Effector memory CD8-positive, alpha-beta T cell (primary cell): ENCODE measurements at regions not wholly inside any gene's neighbourhood (a gene's known extent, or its start where the extent isn't known, plus 50 kb on each side); places are given as distances from the start of the nearest gene placed in this dataset.
"Not testable (repeated sequence)": the region's sequence is repeated elsewhere in the genome, so short reads cannot be mapped to it uniquely, and the experiment has no call there.

Experiments
- ATAC-seq: fragments of 150-1000 bp; cut with Tn5 transposase; replicated peaks from 2 replicates; pipeline ENCODE4 v1.10.0; 2021; ENCODE audit warnings: mild to moderate bottlenecking, moderate library complexity
- DNase-seq, 3 experiments: peaks; one replicate each; pipeline ENCODE4 v3.0.0; 2021
- H3K27ac Mint-ChIP-seq, 2 donors: one replicate each; pipeline ENCODE4 v1.8.0; 2022; ENCODE audit warnings: mild to moderate bottlenecking in 2 of 2, mixed read lengths in 2 of 2, moderate library complexity in 2 of 2
- H3K27me3 Mint-ChIP-seq, 2 donors: one replicate each; pipeline ENCODE4 v1.8.0; 2022; ENCODE audit warnings: mixed read lengths in 2 of 2
- H3K36me3 Mint-ChIP-seq: one replicate; pipeline ENCODE4 v1.8.0; 2022; ENCODE audit warnings: mild to moderate bottlenecking, moderate library complexity, mixed read lengths; ENCODE audit not compliant: insufficient read depth
- H3K4me1 Mint-ChIP-seq, 2 donors: one replicate each; pipeline ENCODE4 v1.8.0; 2022; ENCODE audit warnings: low read depth in 2 of 2, mixed read lengths in 2 of 2
- H3K4me3 Mint-ChIP-seq, 2 donors: one replicate each; pipeline ENCODE4 v1.8.0; 2022; ENCODE audit warnings: mild to moderate bottlenecking in 2 of 2, mixed read lengths in 2 of 2, moderate library complexity in 2 of 2
- H3K9me3 Mint-ChIP-seq, 2 donors: one replicate each; pipeline ENCODE4 v1.8.0; 2022; ENCODE audit warnings: mixed read lengths in 2 of 2

DNA sequence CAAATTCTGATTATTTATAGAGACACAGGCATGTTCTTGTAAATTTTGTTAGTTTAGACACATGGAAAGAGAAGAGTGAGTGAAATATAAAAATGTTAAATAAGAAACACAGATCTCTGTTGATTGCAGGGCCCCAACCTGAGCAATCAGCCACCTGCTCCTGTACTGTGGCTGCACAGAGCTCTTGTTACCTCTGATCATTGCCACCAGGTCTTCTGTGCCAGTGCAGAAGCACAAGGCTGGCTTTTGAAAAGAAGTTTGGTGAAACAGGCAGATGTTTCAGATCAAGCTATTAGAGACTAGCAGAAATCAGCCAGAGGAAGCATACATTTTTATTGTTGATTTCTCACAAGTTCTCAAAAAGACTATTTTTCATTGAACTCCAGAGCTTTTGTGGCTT, 434.1 kb upstream of the OR4E1 start:
- H3K9me3 Mint-ChIP-seq, result no peaks in the 10 kb centered on the region
- H3K27me3 Mint-ChIP-seq, result peaks cover 0 to 4% of the 10 kb centered on the region in 2 donors
- no peak for DNase-seq
- H3K4me3 Mint-ChIP-seq, result no peak overlapping the region
- ATAC-seq, result no peak
- no peaks in the 10 kb centered on the region for H3K36me3 Mint-ChIP-seq
- H3K4me1 Mint-ChIP-seq, result peaks cover 0 to 1% of the 10 kb centered on the region in 2 donors
- no peak overlapping the region for H3K27ac Mint-ChIP-seq

DNA sequence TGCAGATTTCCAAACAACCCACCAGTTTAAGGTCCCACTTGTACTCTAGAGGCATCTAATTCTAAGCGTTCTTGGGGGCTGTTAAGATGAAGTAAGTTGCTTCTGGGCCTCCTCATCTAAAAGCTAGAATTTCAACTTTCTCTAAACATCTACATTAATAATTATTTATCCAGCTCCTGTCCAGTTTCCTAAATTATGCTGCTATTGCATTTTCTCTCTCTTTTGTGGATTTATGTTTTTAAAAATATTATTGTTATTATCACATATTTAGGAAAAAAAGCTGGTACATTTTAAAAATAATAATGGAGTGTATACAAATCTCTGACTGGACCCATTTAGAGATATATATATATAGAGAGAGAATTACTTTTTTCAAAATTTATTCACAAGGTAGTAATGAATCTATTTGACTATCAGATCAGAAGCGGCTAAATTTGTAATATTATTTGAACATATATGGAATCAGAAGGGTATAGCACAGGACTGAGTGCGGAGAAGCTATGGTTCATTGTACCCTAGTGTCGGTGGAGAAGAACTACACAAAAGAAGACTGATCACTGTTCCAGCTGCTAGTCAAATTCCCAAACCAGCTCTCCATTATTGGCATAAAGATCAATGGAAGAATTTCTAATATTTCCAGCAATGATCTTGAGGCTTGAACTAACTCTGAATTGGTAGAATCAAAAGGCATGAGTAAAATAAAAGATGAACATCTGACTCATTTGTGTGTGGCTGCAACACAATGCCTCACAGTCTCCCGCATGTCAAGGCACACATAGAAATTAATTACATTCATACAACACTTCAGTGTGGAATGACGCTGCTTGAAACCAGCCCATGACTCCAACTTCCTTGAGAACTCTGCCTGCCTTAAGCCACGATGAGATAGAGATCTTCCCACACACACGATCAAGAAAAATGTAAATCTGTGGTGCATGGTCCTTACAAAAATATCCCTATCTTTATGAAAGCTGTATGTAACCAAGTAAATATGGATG, 433.4 kb upstream of the OR4E1 start:
- no peaks in the 10 kb centered on the region for H3K27me3 Mint-ChIP-seq
- DNase-seq (no peak), ATAC-seq (no peak)
- no peaks in the 10 kb centered on the region for H3K9me3 Mint-ChIP-seq
- H3K4me1 Mint-ChIP-seq, result no peaks in the 10 kb centered on the region
- no peak overlapping the region for H3K4me3 Mint-ChIP-seq
- H3K36me3 Mint-ChIP-seq, result no peaks in the 10 kb centered on the region
- H3K27ac Mint-ChIP-seq, result no peak overlapping the region

DNA sequence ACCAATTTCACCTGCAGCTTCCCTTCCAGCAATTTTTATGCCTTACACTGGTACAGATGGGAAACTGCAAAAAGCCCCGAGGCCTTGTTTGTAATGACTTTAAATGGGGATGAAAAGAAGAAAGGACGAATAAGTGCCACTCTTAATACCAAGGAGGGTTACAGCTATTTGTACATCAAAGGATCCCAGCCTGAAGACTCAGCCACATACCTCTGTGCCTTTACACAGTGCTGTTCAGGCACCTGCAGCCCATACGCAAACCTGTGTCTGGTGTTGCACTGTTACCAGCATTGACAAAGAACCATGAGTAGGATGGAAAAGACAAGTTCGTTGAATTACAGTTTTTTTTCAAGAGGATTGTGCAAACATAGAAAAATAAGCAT, 432.0 kb upstream of the OR4E1 start:
- ATAC-seq (no peak), DNase-seq (no peak)
- H3K27me3 Mint-ChIP-seq, result no peaks in the 10 kb centered on the region
- no peaks in the 10 kb centered on the region for H3K9me3 Mint-ChIP-seq
- H3K27ac Mint-ChIP-seq, result no peak overlapping the region
- H3K36me3 Mint-ChIP-seq, result no peaks in the 10 kb centered on the region
- H3K4me1 Mint-ChIP-seq, result no peaks in the 10 kb centered on the region
- peak overlapping the region; percentile 23 to 29 for H3K4me3 Mint-ChIP-seq

DNA sequence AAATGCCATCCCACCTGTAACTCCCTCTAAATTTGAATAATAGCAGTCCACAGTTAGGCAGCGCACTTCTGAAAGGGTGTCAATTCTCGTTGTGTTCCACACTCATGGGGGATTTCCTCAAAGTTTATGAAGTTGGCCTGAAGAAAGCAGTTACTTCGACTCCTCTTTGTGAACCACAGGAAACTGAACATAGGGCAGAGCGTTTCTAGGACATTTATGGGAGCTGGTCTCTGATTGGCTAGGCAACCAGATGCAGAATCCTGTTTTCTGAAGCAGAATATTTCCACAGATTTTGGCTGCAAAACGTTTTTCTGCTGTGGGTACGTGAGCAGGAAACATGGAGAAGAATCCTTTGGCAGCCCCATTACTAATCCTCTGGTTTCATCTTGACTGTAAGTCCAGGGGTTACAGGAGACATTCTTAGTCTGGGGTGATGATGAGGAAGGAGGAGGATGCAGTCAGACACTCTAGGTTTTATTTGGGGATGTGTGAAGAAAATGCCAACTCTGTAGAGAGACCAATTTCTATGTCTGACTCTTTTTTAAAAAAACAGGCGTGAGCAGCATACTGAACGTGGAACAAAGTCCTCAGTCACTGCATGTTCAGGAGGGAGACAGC, 431.5 kb upstream of the OR4E1 start:
- Mint-ChIP-seq H3K4me3 (peak overlapping the region; percentile 23 to 29), H3K27me3 (no peaks in the 10 kb centered on the region), H3K36me3 (no peaks in the 10 kb centered on the region), H3K9me3 (no peaks in the 10 kb centered on the region), H3K4me1 (no peaks in the 10 kb centered on the region), H3K27ac (no peak overlapping the region)
- DNase-seq (no peak), ATAC-seq (peak; percentile 41)

DNA sequence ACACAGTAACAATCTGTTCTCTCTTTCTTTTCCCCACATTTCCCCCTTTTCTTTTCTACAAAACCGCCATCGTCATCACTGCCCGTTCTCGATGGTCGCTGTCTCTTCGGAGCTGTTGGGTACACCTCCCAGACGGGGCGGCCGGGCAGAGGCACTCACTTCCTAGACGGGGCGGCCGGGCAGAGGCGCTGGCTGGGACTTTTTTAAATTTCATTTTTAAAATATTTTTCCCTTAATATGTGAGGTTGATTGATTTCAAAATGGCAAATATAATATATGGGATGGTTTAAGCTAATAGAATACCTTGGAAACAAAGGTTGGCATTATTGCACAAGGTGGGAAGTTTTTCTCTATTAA, 427.1 kb upstream of the OR4E1 start:
- H3K36me3 Mint-ChIP-seq, H3K27ac Mint-ChIP-seq, DNase-seq, H3K4me3 Mint-ChIP-seq, ATAC-seq, H3K27me3 Mint-ChIP-seq, H3K9me3 Mint-ChIP-seq, H3K4me1 Mint-ChIP-seq: not testable (repeated sequence)

DNA sequence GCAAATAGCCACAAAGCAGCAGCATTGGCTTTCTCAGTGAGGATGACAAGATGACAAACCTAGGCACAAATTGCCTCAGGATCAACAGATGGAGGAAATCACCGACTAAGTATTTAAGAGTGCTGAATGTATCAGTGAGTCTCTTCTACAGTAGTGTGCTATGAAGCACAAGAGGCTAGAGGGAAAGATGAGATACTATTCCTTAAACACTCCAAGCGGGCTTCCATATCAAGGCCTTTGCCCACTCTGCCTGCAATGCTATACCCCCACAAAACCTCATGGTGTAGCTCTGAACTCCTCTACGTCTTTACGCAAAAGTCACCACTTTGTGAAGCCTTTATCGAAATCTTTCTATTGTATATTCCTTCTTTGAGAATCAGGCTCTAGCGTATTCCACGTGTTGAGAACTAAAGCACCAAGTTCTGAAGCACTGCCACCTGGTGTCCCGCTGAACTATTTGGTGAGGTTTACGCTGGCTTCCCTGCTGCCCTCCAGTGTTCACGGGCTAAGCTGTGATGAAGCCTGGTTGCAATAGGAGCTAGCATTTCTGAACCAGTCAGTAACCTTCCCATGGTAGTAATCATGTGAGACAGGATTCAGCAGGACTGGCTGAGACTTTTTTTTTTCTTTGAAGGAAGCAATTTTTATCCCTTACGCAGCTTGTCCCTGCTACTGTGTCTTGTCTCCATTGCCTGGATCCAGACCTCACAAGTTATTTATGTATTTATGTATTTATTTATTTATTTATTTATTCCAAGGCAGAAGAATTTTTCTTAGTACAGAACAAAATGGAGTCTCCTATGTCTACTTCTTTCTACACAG, 426.5 kb upstream of the OR4E1 start:
- Mint-ChIP-seq H3K4me3 (no peak overlapping the region), H3K27me3 (no peaks in the 10 kb centered on the region), H3K9me3 (no peaks in the 10 kb centered on the region), H3K36me3 (no peaks in the 10 kb centered on the region), H3K4me1 (peaks cover 0 to 2% of the 10 kb centered on the region in 2 donors), H3K27ac (no peak overlapping the region)
- ATAC-seq (peak; percentile 77), DNase-seq (peak; percentile 13 to 23 (median 17))

DNA sequence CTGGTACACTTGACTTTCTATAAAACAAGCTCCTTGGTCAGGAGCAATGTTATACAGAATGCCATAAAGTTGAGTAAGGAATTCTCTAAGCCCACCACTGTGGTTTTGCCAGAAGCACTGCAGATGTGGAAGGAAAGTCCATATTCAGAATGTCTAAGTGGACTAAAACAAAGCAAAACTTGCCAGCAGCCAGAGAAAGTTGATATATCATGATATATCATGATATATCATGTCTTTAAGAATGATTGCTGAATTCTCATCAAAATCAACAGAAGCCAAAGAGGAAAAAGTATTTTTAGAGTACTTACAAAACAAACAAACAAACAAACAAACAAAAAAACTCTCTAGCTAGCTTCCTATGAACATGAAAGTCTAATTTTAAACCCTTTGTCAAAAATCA, 424.8 kb upstream of the OR4E1 start:
- no peaks in the 10 kb centered on the region for H3K27me3 Mint-ChIP-seq
- ATAC-seq (no peak), DNase-seq (no peak)
- H3K27ac Mint-ChIP-seq, result no peak overlapping the region
- no peaks in the 10 kb centered on the region for H3K9me3 Mint-ChIP-seq
- H3K4me3 Mint-ChIP-seq, result no peak overlapping the region
- peaks cover 0 to 2% of the 10 kb centered on the region in 2 donors for H3K4me1 Mint-ChIP-seq
- no peaks in the 10 kb centered on the region for H3K36me3 Mint-ChIP-seq

DNA sequence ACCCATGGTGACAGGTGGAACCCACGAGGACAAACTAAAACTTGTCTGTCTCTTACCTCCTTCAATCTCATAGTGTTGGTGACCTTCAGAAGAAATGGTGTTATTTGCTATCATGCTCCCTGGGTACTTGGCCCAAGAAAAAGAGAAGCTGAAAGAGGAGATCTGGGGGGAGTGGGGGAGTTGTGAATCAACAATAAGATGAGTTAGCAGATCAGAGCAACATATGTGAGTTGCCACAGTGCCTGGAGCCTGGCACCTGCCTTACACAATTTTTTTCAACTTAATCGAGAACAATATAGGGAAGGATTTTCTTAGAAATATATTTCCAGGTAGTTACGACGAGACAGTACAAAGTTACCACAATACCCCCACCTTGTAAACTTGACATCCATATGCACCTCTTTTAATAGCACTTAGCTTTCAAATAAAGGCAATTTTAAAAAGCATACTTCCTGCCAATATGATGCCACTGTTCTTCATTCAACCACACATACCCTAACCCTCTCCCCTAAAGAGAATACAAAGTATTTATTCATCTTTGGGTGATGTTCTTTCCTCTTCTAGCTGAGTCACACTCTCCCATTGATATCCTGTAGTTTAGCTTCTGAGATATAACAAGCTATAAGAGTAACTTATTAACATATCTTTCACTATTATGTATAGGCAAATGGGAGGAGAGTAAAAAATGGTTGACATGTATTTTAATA, 424.1 kb upstream of the OR4E1 start:
- Mint-ChIP-seq H3K36me3 (no peaks in the 10 kb centered on the region), H3K4me3 (no peak overlapping the region), H3K27me3 (no peaks in the 10 kb centered on the region), H3K9me3 (no peaks in the 10 kb centered on the region), H3K4me1 (peaks cover 0 to 2% of the 10 kb centered on the region in 2 donors), H3K27ac (no peak overlapping the region)
- DNase-seq, result no peak
- no peak for ATAC-seq

DNA sequence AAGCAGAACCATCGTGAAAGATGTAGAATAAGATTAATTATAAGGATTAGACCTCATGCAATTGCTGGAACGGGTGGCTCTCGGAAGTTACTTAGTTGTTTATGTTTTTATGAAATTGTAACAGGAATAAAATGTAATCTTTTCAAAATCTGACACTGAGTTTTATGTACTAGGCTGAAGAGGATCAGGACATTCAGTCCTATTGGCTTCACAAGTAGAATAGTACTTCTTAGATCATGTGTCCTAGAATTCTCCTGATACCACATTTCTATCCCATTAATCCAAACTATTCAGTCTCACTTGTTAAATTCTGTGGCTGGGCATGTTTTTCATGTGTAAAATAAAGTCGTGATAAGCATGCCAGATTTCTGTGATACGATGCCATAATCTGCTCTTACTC, 423.5 kb upstream of the OR4E1 start:
- H3K27ac Mint-ChIP-seq, result no peak overlapping the region
- no peaks in the 10 kb centered on the region for H3K27me3 Mint-ChIP-seq
- H3K36me3 Mint-ChIP-seq, result no peaks in the 10 kb centered on the region

DNA sequence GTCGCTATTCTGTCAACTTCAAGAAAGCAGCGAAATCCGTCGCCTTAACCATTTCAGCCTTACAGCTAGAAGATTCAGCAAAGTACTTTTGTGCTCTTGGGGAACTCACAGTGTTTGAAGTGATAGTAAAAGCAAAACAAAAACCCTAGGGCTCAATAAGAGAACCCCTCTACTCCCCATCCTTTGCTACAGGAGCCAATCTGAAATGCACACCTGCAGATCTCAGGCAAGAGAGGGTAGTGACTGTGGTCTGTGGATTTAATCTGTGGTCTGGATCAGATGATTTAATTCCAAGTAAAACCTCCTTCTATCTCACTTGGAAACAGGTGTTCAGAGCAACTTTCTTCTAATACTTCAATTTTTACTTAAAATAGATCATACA, 422.9 kb upstream of the OR4E1 start:
- peak overlapping the region; percentile 10 to 37 for H3K4me3 Mint-ChIP-seq
- H3K27me3 Mint-ChIP-seq, result no peaks in the 10 kb centered on the region
- no peaks in the 10 kb centered on the region for H3K36me3 Mint-ChIP-seq
- peak overlapping the region in 1 of 2 donors; percentile 60 for H3K27ac Mint-ChIP-seq
- peak; percentile 51 for ATAC-seq
- DNase-seq, result no peak
- H3K4me1 Mint-ChIP-seq, result peaks cover 0 to 2% of the 10 kb centered on the region in 2 donors
- no peaks in the 10 kb centered on the region for H3K9me3 Mint-ChIP-seq

More for the DNA sequence above, 423.5 kb upstream of the OR4E1 start:
- Mint-ChIP-seq H3K9me3 (no peaks in the 10 kb centered on the region), H3K4me3 (no peak overlapping the region), H3K4me1 (peaks cover 0 to 2% of the 10 kb centered on the region in 2 donors)
- DNase-seq, result no peak
- no peak for ATAC-seq

DNA sequence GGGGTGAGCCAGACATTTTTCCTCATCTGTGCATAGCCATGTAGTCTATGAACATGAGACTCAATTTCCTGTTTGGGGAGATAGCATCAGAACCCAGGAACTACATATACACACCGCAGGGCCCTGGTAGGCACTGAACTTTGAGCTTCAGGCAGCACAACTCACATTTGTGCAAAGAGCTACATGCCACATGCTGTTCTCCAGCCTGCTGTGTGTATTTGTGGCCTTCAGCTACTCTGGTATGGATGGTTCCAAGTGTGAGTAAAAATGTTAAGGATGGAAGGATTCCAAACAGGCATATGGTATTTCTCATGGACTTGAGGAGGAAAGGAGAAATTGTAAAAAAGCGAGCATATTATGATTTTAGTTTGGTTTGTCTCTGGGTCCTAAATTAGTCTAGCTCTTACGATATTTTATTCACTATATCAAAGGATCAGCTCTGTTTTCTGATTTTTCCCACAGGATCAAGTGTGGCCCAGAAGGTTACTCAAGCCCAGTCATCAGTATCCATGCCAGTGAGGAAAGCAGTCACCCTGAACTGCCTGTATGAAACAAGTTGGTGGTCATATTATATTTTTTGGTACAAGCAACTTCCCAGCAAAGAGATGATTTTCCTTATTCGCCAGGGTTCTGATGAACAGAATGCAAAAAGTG, 422.4 kb upstream of the OR4E1 start:
- no peaks in the 10 kb centered on the region for H3K27me3 Mint-ChIP-seq
- H3K36me3 Mint-ChIP-seq, result no peaks in the 10 kb centered on the region
- peaks cover 0 to 2% of the 10 kb centered on the region in 2 donors for H3K4me1 Mint-ChIP-seq
- peak overlapping the region in 1 of 2 donors; percentile 60 for H3K27ac Mint-ChIP-seq
- H3K4me3 Mint-ChIP-seq, result peak overlapping the region; percentile 10 to 37
- ATAC-seq, result peak; percentile 56
- no peak for DNase-seq
- no peaks in the 10 kb centered on the region for H3K9me3 Mint-ChIP-seq

DNA sequence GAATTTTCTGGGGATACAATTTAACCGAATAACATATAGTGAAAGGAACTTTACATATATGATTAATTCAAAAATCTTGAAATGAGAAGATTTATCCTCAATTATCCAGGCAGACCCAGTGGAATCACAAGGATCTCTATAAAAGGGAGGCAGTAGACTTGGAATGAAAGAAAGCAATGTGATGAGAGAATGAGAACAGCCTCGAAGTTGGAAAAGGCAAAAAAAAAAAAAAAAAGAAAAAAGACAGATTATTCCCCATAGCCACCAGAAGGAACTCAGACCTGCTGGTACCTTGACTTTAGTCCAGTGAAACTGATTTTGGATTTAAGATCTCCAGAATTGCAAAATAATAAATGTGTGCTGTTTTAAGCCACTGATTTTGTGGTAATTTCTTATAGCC, 416.3 kb upstream of the OR4E1 start:
- Mint-ChIP-seq H3K4me3 (no peak overlapping the region), H3K4me1 (no peaks in the 10 kb centered on the region), H3K27ac (no peak overlapping the region), H3K36me3 (no peaks in the 10 kb centered on the region), H3K9me3 (no peaks in the 10 kb centered on the region), H3K27me3 (no peaks in the 10 kb centered on the region)
- ATAC-seq, result no peak
- DNase-seq, result no peak
